Neuronal stem cell (in vitro differentiated cells): ENCODE measurements at regions not wholly inside any gene's neighbourhood (a gene's known extent, or its start where the extent isn't known, plus 50 kb on each side); places are given as distances from the start of the nearest gene placed in this dataset.
"Not testable (repeated sequence)": the region's sequence is repeated elsewhere in the genome, so short reads cannot be mapped to it uniquely, and the experiment has no call there.

Experiments used
- DNase-seq: peaks from one replicate; pipeline ENCODE4 v3.0.0-alpha.2; 2013; ENCODE audit warnings: low spot score
- H2AFZ ChIP-seq: one replicate; pipeline ENCODE4 v1.6.1; 2013; ENCODE audit warnings: mild to moderate bottlenecking, low read length, inconsistent platforms
- H2AK5ac ChIP-seq: 2 replicates; pipeline ENCODE4 v1.6.1; 2013; ENCODE audit warnings: low read depth, mild to moderate bottlenecking, inconsistent platforms, low read length, moderate library complexity, mixed read lengths
- H2BK120ac ChIP-seq: 2 replicates; pipeline ENCODE4 v1.6.1; 2013; ENCODE audit warnings: low read depth, mild to moderate bottlenecking, inconsistent platforms, low read length, moderate library complexity, mixed read lengths
- H2BK12ac ChIP-seq: one replicate; pipeline ENCODE4 v1.6.1; 2013; ENCODE audit warnings: low read length, inconsistent platforms
- H2BK15ac ChIP-seq: 2 replicates; pipeline ENCODE4 v1.6.1; 2013; ENCODE audit warnings: mild to moderate bottlenecking, low read length, inconsistent platforms, mixed read lengths
- H2BK5ac ChIP-seq: one replicate; pipeline ENCODE4 v1.6.1; 2013; ENCODE audit warnings: inconsistent platforms, mild to moderate bottlenecking, low read length, moderate library complexity
- H3K14ac ChIP-seq: one replicate; pipeline ENCODE4 v1.6.1; 2013; ENCODE audit warnings: low read length, inconsistent platforms
- H3K18ac ChIP-seq: 2 replicates; pipeline ENCODE4 v1.6.1; 2013; ENCODE audit warnings: low read length, inconsistent platforms
- H3K23ac ChIP-seq: 2 replicates; pipeline ENCODE4 v1.6.1; 2013; ENCODE audit warnings: low read depth, mild to moderate bottlenecking, mixed read lengths, low read length, inconsistent platforms; ENCODE audit not compliant: poor library complexity
- H3K27ac ChIP-seq: replicated peaks from 3 replicates; pipeline ENCODE4 v1.5.1; 2013; ENCODE audit warnings: low read length, inconsistent platforms
- H3K27me3 ChIP-seq, 3 experiments: 2 replicates each; pipeline ENCODE4 v1.6.1; 2013; ENCODE audit warnings: low read length in 3 of 3, mild to moderate bottlenecking in 2 of 3, inconsistent platforms in 1 of 3, low read depth in 1 of 3, mixed read lengths in 1 of 3, moderate library complexity in 1 of 3; ENCODE audit not compliant: control insufficient read depth in 3 of 3, insufficient read depth in 3 of 3
- H3K36me3 ChIP-seq, 2 donors: replicated peaks in 1 of 2; 2 replicates each; pipeline ENCODE4 v1.6.1; 2013; ENCODE audit warnings: low read length in 2 of 2; ENCODE audit not compliant: control insufficient read depth in 2 of 2, insufficient read depth in 2 of 2
- H3K4ac ChIP-seq: 2 replicates; pipeline ENCODE4 v1.6.1; 2013; ENCODE audit warnings: inconsistent platforms, mild to moderate bottlenecking, low read length, moderate library complexity
- H3K4me1 ChIP-seq, 2 donors: 1 replicate in 1 of 2; 2 replicates in 1 of 2; pipeline ENCODE4 v1.6.1; 2013; ENCODE audit warnings: low read length in 2 of 2, low read depth in 1 of 2; ENCODE audit not compliant: control insufficient read depth in 2 of 2, insufficient read depth in 1 of 2
- H3K4me2 ChIP-seq: one replicate; pipeline ENCODE4 v1.6.1; 2013; ENCODE audit warnings: mild to moderate bottlenecking, low read length, inconsistent platforms; ENCODE audit not compliant: insufficient read depth, poor library complexity, severe bottlenecking
- H3K4me3 ChIP-seq, 2 donors: 2 replicates each; pipeline ENCODE4 v1.5.1; 2013; ENCODE audit warnings: low read length in 2 of 2, mild to moderate bottlenecking in 2 of 2, inconsistent platforms in 1 of 2, moderate library complexity in 1 of 2
- H3K79me1 ChIP-seq: one replicate; pipeline ENCODE4 v1.6.1; 2013; ENCODE audit warnings: low read depth, mild to moderate bottlenecking, inconsistent platforms, low read length, moderate library complexity
- H3K9ac ChIP-seq: one replicate; pipeline ENCODE4 v1.6.1; 2013; ENCODE audit warnings: mild to moderate bottlenecking, low read depth, low read length, inconsistent platforms; ENCODE audit not compliant: poor library complexity
- H3K9me3 ChIP-seq, 2 donors: replicated peaks in 1 of 2; 2 replicates each; pipeline versions ENCODE3 to v1.6.1; 2013; ENCODE audit warnings: low read length in 2 of 2, mild to moderate bottlenecking in 2 of 2, inconsistent platforms in 1 of 2, low read depth in 1 of 2, mixed read lengths in 1 of 2, moderate library complexity in 1 of 2; ENCODE audit not compliant: control insufficient read depth in 2 of 2, insufficient read depth in 1 of 2
- H4K8ac ChIP-seq: one replicate; pipeline ENCODE4 v1.6.1; 2013; ENCODE audit warnings: low read depth, mild to moderate bottlenecking, inconsistent platforms, low read length, moderate library complexity
- H4K91ac ChIP-seq: one replicate; pipeline ENCODE4 v1.6.1; 2013; ENCODE audit warnings: low read length, low read depth, mild to moderate bottlenecking, inconsistent platforms; ENCODE audit not compliant: poor library complexity
- WGBS, 2 donors: extraction: QIAGEN DNeasy Blood & Tissue Kit; methylation state at CpG; one replicate each; pipeline ENCODE4 v1.1.7; 2013; ENCODE audit warnings: missing lambda C conversion rate in 2 of 2, mixed read lengths in 1 of 2; ENCODE audit not compliant: insufficient read length in 2 of 2, insufficient replicate concordance in 1 of 2; ENCODE audit errors: extremely low coverage in 2 of 2; 5-methylcytosine and 5-hydroxymethylcytosine counted together

DNA sequence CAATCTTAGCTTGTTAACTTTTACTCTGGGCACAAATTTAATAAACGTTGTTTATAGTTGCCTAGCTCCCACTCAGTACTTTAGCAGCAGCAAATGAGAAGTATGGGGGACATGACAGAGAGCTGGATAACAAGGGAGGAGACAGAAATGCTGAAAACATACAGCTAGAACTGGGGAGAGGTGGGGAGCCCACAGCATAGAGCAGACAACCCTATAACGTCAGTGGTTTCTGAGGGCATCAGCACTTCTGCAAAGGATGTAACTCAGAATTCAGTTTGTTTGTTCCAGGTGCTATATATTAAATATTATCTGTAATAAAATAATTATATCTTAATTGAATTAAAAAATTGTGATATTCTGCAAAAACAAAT lies 1098.7 kb upstream of the FANCL start:
- no peaks in the 10 kb centered on the region for H3K9me3 ChIP-seq
- no peak overlapping the region for H4K91ac ChIP-seq
- H3K14ac ChIP-seq: no peak overlapping the region
- H3K27ac ChIP-seq: no peak overlapping the region
- no peak overlapping the region for H3K23ac ChIP-seq
- DNase-seq: no peak
- H3K4me3 ChIP-seq: no peak overlapping the region
- H3K36me3 ChIP-seq: no peaks in the 10 kb centered on the region
- no peak overlapping the region for H4K8ac ChIP-seq
- H2AK5ac ChIP-seq: no peak overlapping the region
- H3K4me2 ChIP-seq: no peak overlapping the region
- no peak overlapping the region for H2BK15ac ChIP-seq
- WGBS, 2 donors: no CpG with 5 or more reads among the region's 2 CpGs
- H3K79me1 ChIP-seq: no peaks in the 10 kb centered on the region
- no peak overlapping the region for H3K18ac ChIP-seq
- no peak overlapping the region for H2AFZ ChIP-seq
- H3K9ac ChIP-seq: no peak overlapping the region
- no peak overlapping the region for H2BK120ac ChIP-seq
- no peaks in the 10 kb centered on the region for H3K27me3 ChIP-seq
- H3K4me1 ChIP-seq: peaks cover 4 to 6% of the 10 kb centered on the region in 2 donors
- H2BK5ac ChIP-seq: no peak overlapping the region
- H3K4ac ChIP-seq: no peak overlapping the region
- no peak overlapping the region for H2BK12ac ChIP-seq

DNA sequence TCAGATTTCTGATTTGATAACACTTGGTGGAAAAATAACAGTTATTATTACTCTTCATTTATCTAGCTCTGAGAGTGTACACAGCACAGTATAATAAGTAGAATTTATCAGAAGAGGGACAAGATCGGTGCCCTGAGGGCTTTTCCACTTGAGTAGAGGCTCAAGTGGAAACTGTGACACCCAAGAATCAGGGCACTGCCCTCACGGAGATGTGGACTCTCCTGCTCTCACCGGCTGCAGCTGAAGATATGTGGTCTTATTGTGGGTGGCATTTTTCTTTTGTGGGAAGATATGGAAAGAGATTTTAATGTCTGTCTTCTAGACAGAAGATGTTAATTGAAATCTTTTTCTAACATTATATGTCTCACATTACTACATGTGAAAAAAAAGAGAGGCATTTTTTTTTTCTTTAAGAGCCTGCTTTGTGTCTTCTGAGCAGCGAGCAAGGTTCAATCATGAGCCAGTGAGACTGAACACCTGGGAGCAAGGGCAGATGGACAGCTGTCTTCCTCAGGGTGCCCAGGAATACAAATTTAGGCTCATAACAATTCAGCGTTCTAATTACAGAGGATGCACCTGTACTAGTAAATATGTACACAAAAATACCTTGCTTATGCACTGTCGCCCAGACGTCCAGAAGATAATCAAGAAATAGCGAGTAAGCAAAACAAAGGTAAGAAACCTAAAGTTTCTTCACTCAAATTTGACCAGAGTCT lies 1098.2 kb upstream of the FANCL start:
- no peak for DNase-seq
- H3K14ac ChIP-seq: no peak overlapping the region
- no peak overlapping the region for H3K4ac ChIP-seq
- H3K79me1 ChIP-seq: no peaks in the 10 kb centered on the region
- H3K27me3 ChIP-seq: no peaks in the 10 kb centered on the region
- no peaks in the 10 kb centered on the region for H3K9me3 ChIP-seq
- no peak overlapping the region for H2BK120ac ChIP-seq
- no peak overlapping the region for H2AFZ ChIP-seq
- H2BK5ac ChIP-seq: no peak overlapping the region
- H3K23ac ChIP-seq: no peak overlapping the region
- WGBS, 2 donors: no CpG with 5 or more reads among the region's 8 CpGs
- no peak overlapping the region for H2BK12ac ChIP-seq
- H2BK15ac ChIP-seq: no peak overlapping the region
- no peak overlapping the region for H4K91ac ChIP-seq
- H3K4me2 ChIP-seq: no peak overlapping the region
- no peak overlapping the region for H3K27ac ChIP-seq
- H4K8ac ChIP-seq: no peak overlapping the region
- peaks cover 4 to 6% of the 10 kb centered on the region in 2 donors for H3K4me1 ChIP-seq
- no peak overlapping the region for H3K18ac ChIP-seq
- no peak overlapping the region for H3K9ac ChIP-seq
- no peaks in the 10 kb centered on the region for H3K36me3 ChIP-seq
- no peak overlapping the region for H2AK5ac ChIP-seq
- H3K4me3 ChIP-seq: no peak overlapping the region

DNA sequence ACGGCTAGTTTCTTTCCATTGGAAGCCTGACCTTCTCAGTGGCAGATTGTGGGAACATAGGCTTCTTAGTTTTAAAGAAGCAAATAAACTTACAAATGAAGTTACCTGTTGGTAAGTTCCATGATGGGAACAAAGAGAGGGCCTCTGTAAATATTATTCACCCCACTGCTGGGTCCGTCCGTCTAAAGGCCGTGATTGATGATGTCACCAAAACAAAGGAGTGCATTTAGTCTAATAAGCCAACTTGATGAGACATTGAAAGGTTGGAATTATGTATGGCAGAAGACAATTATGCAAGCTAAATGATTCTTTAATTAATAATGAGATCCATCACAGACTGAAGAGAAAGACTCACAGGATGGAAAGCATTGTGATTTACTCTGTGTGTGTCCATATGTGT lies 1091.9 kb upstream of the FANCL start:
- no peaks in the 10 kb centered on the region for H3K79me1 ChIP-seq
- H2BK15ac ChIP-seq: no peak overlapping the region
- no peak for DNase-seq
- H3K18ac ChIP-seq: no peak overlapping the region
- H3K27me3 ChIP-seq: no peaks in the 10 kb centered on the region
- H3K4me3 ChIP-seq: no peak overlapping the region
- no peaks in the 10 kb centered on the region for H3K4me1 ChIP-seq
- no peak overlapping the region for H2BK5ac ChIP-seq
- H2AFZ ChIP-seq: no peak overlapping the region
- no peak overlapping the region for H3K4me2 ChIP-seq
- WGBS, 2 donors: no CpG with 5 or more reads among the region's 4 CpGs
- no peak overlapping the region for H3K4ac ChIP-seq
- H2BK120ac ChIP-seq: no peak overlapping the region
- no peak overlapping the region for H4K8ac ChIP-seq
- no peak overlapping the region for H3K9ac ChIP-seq
- no peak overlapping the region for H2BK12ac ChIP-seq
- no peak overlapping the region for H3K27ac ChIP-seq
- H3K9me3 ChIP-seq: no peaks in the 10 kb centered on the region
- no peak overlapping the region for H3K14ac ChIP-seq
- no peaks in the 10 kb centered on the region for H3K36me3 ChIP-seq
- H3K23ac ChIP-seq: no peak overlapping the region
- no peak overlapping the region for H2AK5ac ChIP-seq
- no peak overlapping the region for H4K91ac ChIP-seq

DNA sequence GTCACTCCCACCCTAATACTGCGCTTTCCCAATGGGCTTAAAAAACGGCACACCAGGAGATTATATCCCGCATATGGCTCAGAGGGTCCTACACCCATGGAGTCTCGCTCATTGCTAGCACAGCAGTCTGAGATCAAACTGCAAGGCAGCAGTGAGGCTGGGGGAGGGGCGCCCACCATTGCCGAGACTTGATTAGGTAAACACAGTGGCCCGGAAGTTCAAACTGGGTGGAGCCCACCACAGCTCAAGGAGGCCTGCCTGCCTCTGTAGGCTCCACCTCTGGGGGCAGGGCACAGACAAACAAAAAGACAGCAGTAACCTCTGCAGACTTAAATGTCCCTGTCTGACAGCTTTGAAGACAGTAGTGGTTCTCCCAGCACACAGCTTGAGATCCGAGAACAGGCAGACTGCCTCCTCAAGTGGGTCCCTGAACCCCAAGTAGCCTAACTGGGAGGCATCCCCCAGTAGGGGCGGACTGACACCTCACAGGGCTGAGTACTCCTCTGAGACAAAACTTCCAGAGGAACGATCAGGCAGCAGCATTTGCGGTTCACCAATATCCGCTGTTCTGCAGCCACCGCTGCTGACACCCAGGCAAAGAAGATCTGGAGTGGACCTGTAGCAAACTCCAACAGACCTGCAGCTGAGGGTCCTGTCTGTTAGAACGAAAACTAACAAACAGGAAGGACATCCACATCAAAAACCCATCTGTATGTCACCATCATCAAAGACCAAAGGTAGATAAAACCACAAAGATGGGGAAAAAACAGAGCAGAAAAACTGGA lies 1085.6 kb upstream of the FANCL start:
- not testable (repeated sequence) for H3K79me1 ChIP-seq, H2BK12ac ChIP-seq, H3K9me3 ChIP-seq, H2AFZ ChIP-seq, H3K18ac ChIP-seq, H3K36me3 ChIP-seq, H3K4me3 ChIP-seq, H4K91ac ChIP-seq, H2BK15ac ChIP-seq, H2BK5ac ChIP-seq, H4K8ac ChIP-seq, H2BK120ac ChIP-seq, H3K4me2 ChIP-seq, H3K14ac ChIP-seq, H3K23ac ChIP-seq, H3K27me3 ChIP-seq, H3K4ac ChIP-seq, H3K9ac ChIP-seq, H3K4me1 ChIP-seq, DNase-seq, H2AK5ac ChIP-seq, H3K27ac ChIP-seq
- no CpG with 5 or more reads among the region's 14 CpGs for WGBS, 2 donors
